Mesenteric fat pad (tissue), 1 donor: ENCODE measurements at regions not wholly inside any gene's neighbourhood (a gene's known extent, or its start where the extent isn't known, plus 50 kb on each side); places are given as distances from the start of the nearest gene placed in this dataset.
"Not testable (repeated sequence)": the region's sequence is repeated elsewhere in the genome, so short reads cannot be mapped to it uniquely, and the experiment has no call there.

Experiments used
- DNase-seq: peaks from one replicate; pipeline ENCODE4 v3.0.0-alpha.2; 2020; ENCODE audit warnings: low spot score
- donor health status: DM: yes; HTN: yes; CAD: no.

DNA sequence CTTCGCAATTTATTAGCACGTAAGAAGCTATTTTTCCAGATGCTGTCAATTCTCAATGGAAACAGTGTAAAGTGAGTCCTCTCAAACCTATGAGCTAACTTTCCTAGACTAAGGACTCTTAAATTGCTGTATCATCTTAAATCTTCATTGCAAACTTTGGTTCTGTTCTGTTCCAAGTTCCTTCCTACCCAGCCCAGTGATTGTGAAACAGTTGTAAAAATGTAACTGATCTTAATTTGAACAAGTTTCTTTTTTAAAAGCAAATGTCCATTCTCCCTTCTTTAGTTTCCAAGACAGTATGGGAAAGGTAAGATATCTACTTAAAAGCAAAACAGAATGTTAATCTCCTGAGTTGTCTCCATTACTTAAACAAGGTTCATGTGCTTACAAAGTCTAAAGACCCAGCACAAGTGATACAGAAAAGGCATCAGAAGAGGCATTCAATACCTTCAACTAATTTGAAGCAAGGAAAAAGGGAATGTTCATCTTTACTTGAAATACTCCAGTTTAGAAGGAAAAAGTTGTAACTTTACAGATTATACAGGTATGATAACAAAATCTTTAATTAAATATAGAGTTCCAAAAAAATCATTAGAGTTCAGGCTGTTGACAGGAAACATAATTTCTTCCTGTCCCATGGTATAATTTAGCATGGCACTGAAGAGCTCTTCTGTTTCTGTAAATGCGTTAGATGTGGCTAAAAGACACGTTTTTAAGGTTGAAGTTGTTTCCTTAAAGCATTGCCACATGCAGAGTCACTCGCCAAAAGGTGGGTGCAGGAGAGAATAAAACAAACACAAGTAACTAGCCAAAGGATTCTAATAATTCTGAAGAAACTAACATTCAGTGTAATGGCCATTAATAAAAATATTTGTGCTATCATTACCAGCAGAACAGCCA, 101.5 kb upstream of the USP15 start:
- no peak for DNase-seq

DNA sequence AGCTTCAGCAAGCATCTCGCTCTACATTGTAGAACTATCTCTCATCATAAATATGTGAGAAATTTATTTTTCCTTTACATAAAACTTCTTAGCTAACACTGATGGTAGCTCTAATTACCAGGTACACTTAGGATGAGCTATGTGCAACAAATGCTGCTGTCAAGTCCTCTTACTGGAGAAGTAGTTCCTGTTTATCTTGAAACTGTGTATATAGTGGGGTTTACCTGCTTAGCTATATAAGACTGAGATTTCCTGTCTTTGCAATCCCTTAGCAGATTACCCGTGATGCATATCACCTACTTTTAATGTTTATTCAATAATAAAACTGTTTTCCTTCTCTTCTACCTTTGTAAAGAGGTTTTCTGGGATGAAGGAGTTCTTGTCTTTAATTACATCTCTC, 98.0 kb upstream of the USP15 start:
- no peak for DNase-seq

DNA sequence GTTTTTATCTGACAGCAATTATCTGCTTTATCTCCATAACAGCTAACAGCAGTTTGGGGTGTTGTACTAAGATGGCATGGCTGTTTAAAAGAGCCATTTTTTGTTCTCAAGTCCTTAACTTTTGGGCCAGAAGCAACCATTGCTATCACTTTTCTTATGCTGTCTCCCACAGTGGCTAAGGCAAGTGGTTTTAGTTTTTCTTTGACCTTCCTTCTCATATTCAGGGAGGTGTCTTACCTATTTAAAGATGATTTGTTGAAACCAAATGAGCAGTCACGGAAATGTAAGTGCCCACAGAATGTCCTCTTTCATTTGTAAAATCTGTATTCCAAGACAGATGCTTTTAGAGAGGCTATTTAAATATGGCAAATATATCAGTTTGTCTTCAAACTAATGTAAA, 96.8 kb upstream of the USP15 start:
- no peak for DNase-seq

DNA sequence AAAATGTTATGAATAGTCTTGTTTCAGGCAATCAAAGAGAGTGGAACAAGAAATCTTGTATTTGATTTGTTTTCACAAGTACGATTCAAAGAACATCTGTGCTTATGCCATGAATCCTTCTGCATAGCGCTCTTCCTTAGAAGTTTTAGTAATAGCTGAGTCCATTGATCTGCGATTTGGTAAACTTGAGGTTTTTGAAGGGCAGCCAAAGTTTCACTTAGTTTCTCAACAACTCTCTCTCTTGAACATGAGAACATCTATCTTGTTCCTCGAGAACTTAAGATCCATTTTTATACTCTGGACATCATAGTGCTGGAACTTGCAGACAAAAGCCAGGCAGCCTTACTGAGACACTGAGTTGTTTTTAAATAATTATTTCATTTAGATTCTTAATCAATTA, 96.2 kb upstream of the USP15 start:
- no peak for DNase-seq

DNA sequence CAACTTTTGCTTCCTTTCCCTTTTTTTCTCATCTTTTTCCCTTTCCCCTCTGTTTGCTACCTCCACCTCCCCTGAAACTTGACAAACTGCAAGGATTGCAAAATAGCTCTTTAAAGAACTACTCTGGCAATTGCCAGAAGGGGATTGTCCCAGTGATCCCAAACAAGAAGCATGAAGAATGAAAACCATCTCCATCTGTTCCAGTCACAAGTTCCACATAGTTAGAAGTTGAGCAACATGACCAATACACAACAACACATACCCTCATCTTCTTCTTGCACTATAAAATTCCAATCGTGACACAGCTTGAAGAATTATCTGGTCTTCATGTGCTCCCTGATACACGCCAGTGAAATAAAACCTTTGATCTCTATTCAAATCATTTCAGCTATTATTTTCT, 93.7 kb upstream of the USP15 start:
- DNase-seq, result no peak

DNA sequence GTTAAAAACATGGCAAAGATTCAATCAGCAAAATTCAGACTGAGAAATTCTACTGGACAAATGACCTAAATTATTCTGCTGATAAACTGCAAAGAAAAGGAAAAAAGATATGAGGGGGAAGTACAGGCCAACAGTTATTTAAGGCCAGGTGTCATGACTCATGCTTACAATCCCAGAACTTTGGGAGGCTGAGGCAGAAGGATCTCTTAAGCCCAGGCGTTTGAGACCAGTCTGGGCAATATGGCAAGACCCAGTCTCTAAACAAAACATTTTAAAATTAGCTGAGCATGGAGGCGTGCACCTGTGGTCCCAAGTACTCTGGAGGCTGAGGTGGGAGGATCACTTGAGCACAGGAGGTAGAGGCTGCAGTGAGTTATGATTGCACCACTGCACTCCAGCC, 91.8 kb upstream of the USP15 start:
- no peak for DNase-seq

DNA sequence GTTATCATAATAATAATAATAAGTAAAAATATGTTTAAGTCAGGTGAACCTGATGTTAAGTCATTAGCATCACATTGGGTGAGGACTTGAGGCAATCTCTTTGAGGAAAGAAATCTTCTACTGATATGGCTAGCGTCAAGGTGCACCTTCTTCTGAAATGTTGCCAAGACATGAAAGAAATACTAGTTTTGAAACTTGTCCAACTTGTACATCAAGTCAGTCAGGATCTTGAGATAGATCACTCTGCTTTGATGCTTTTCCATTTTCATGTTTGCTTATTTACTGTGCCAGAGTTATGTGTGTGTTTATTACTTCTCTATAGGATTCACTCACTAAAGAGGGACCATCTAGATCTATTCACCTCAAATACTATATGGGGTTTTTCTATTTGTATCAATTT, 90.0 kb upstream of the USP15 start:
- DNase-seq, result no peak

DNA sequence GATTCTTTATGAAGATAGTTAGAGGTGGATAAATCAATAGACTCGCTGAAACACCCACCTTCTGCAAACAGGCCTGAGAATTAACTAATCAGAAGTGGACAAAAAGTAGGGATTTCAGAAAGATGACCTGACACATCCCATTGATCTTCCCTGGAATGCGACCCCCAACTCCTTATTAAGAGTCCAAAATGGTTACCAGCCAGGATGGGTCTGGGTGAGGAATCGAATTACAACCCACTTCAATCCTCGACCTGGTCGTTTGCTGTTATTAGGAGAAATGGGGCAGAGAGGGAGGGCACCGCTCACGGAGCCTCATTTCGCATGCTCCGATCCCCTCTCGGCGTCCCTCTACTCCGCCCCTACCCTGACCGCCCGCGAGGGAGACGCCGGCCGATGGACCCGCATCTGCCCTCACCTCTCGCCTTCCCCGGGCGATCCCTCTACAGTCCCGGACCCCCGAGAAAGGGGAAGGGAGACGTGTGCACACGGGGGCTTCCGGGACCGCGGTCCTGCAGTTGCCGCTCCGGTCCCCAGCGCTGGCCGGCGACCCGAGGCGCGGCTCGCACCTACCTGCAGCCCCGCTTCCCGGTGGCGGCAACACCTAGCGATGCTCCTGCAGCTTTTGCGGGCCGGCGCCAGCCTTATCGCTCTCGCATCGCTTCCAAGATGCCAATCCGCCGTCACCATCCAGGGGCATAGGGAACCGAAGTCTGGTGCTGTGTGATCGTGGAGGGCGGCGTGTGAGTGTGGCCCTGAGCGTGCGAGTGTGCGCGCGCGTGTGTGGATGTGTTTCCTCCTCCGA, 69.3 kb upstream of the USP15 start:
- no peak for DNase-seq

DNA sequence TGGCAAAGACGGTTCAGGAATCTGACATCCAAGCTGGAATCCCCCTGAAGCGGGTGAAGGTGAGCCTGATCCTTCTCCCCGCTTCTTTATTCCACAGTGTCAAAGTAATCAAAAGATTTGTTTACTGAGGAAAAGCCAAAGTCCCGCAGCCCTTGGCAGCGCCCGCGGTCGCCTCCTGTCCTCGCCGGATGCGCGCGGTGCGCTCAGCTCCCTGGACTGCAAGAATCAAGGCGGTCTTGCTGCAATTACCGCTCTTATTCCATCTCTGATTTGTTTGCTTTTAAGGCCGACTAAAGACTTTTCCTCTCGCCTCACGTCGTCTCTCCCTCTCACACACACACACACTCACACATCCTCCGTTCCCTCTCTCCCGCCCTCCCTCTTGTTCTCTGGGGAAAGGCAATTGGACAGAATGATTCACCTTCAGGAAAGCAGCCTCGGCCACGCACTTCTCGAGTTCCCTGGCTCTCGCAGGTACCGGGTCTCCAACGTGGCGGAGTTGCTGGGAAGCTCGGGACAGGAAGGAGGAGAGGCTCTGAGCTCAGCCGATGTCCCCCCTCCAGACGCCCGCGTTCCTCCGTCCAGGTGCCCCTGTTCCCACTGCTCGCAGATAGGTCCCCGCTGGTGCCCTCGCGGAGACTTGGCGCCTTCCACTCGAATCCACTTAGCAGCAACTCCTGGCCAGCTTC, 68.6 kb upstream of the USP15 start:
- no peak for DNase-seq

DNA sequence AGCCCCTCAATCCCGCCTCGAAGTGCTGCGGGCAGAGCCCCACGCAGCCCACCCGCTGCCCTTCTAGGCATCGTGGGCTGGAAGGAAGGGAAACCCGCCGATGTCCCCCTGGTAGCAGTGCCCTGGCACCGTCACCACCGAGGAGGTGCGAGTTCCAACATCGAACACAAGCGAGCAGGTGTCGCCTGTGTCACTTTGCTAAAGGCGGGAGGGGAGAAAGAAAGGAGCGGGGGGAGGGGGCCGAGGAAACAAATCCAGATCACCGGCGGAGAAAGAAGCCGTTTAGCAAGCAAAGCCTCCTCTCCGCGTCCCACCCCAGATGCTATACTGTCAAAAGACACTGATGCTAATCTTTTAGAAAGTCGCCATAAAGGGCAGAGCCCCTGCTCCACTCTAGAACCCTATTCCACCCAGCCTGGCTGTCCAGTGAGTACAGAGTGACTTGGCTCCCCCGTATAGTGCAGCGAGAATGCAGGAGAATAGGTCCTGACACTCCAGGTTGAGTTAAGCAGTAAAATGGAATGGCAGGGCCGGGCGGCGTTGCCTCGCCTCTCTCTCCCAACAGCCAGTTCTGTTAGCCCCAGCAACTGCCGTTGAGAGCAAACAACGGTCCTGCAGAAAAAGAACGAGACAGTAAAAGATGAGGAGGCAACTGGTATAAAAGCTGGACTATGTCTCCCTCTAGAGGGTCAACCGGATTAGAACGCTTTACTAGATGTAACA, 67.9 kb upstream of the USP15 start:
- DNase-seq, result no peak

DNA sequence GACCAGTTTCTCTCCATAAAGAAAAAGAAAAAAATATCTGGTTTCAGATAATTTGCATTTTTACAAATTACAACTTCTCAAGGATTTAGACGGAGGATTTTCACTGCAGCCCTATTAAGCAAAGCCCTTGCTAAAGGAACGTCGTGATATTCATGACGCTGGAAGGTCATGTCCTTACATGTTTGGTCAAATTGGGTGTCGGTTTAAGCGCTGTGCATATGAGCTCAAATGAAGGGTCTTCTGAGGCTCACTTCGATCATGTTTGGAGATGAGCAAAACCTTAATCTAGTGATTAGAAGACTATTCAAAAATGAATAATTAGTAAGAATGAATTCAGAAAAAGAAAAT, 67.3 kb upstream of the USP15 start:
- DNase-seq, result no peak

DNA sequence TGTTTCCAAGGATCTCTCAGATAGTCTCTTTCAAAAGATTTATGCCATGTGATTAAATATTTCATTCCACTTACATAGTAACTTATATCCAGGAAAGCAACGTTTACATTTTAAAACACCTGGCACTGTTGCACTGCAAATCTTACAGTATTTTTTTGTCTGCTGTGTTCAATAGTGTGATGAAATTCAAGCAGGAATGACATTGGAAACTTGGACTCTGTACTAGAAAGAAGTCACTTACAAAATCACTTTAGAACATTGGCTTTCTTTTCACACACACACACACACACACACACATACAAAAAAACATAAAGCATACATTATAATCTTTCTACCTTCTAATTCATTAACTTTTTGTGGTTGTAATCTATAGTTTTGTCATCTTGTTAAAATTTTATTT, 66.2 kb upstream of the USP15 start:
- DNase-seq, result no peak

DNA sequence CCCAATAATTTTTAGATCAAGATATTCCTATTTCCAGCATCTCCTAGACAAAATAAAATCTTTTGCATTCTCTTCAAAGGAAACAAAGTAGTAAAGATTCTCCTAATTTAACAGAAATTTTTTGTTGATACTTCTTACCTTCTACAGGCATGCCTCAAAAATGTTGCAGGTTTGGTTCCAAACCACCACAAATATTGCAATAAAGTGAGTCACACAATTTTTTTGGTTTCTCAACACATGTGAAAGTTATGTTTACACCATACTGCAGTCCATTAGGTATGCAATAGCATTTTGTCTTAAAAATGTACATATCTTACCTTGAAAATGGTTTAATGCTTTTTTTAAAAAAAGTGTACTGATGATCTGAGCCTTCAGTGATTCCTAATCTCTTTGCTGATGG, 65.6 kb upstream of the USP15 start:
- no peak for DNase-seq

DNA sequence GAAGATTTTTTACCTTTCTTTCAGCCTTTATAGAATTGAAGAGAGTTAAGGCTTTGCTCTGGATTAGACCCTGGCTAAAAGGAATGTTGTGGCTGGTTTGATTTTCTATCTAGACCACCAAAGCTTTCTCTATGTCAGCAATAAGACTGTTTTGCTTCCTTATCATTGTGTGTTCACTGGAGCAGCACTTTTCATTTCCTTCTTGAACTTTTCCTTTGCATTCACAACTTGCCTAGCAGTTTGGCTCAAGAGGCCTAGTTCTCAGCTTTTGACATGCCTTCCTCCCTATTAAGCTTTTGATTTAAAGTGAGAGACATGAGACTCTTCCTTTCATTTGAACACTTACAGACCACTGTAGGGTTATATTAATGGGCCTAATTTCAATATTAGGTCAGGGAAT, 64.1 kb upstream of the USP15 start:
- DNase-seq, result no peak

DNA sequence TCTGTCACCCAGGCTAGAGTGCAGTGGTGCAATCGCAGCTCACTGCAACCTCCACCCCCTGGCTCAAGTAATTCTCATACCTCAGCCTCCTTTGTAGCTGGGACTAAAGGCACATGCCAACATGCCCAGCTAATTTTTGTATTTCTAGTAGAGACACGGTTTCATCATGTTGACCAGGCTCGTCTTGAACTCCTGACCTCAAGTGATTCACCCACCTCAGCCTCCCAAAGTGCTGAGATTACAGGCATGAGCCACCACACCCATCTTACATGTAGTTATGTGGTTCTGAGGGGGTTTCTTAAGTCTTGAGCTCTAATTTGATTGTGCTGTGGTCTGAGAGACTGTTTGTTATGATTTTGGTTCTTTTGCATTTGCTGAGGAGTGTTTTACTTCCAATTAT, 57.3 kb upstream of the USP15 start:
- DNase-seq, result not testable (repeated sequence)

DNA sequence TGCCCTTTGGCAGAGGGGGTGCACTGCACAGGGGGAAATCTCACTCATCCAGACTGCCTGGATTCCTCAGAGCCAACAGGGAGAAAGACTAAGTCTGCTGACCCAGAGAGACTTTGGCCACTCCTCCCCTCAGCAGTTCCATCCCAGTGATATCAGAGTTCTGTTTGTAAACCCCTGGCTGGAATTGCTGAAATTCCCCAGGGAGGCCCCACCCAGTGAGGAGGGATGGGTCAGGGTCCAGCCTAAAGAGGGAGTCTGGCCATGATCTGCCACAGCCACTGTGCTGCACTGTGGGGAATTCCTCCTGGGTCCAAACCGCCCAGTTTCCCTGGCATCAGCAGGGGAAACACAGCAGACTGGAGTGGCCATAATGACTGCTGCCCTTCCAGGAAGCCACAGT, 54.9 kb upstream of the USP15 start:
- DNase-seq, result no peak

DNA sequence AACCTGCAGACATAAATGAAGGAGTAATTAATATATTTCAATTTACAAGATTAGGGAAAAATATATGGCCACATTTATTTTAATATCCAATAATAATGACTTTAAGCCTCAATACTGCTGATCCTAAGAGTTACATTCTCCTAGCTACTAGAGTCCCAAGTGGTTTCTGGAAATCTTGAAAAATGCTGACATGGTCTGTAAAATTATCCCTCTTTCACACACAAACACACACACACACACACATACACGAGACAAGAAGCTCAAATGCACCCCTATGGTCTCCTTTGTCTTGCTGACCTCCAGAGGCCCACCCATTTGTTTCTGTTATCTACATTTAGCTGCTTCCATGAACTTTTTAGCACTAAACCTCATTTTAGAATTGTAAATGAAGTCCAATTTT, 53.0 kb upstream of the USP15 start:
- DNase-seq, result no peak
